ENCODE measurements at regions not wholly inside any gene's neighbourhood (a gene's known extent, or its start where the extent isn't known, plus 50 kb on each side); places are given as distances from the start of the nearest gene placed in this dataset.
"Not testable (repeated sequence)": the region's sequence is repeated elsewhere in the genome, so short reads cannot be mapped to it uniquely, and the experiment has no call there.

- no peak for DNase-seq (ENCODE audit: low spot score)
Observed at GRCh38 chr12:34606749-34607519, 584.6 kb downstream of the ALG10 start.

GRCh38 chr12:34607520-34608195 lies 585.4 kb downstream of the ALG10 start:
- DNase-seq (ENCODE audit: low spot score) = no peak

DNA sequence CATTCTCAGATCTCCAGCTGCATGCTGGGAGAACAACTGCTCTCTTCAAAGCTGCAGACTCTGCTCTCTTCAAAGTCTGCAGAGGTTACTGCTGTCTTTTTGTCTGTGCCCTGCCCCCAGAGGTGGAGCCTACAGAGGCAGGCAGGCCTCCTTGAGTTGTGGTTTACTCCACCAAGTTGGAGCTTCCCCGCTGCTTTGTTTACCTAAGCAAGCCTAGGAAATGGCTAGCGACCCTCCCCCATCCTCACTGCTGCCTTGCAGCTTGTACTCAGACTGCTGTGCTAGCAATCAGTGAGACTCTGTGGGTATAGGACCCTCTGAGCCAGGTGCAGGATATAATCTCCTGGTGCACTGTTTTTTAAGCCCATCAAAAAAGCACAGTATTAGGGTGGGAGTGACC lies 591.7 kb downstream of the ALG10 start:
- not testable (repeated sequence) for DNase-seq (ENCODE audit: low spot score)

DNA sequence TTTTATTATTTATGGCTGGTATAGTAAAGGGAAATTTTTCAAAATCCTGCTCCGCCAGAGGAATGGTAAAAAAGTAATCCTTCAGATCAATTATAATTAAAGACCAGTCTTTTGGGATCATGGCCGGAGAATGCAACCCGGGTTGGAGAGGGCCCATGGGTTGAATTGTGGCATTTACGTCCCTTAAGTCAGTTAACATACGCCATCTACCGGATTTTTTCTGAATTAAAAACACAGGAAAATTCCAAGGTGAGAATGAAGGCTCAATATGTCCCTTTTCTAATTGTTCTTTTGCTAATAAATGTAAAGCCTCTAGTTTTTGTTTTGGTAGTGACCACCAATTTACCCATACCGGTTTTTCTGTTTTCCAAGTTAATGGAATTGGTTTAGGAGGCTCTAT lies 602.8 kb downstream of the ALG10 start:
- peak; percentile 24 for DNase-seq (ENCODE audit: low spot score)

DNA sequence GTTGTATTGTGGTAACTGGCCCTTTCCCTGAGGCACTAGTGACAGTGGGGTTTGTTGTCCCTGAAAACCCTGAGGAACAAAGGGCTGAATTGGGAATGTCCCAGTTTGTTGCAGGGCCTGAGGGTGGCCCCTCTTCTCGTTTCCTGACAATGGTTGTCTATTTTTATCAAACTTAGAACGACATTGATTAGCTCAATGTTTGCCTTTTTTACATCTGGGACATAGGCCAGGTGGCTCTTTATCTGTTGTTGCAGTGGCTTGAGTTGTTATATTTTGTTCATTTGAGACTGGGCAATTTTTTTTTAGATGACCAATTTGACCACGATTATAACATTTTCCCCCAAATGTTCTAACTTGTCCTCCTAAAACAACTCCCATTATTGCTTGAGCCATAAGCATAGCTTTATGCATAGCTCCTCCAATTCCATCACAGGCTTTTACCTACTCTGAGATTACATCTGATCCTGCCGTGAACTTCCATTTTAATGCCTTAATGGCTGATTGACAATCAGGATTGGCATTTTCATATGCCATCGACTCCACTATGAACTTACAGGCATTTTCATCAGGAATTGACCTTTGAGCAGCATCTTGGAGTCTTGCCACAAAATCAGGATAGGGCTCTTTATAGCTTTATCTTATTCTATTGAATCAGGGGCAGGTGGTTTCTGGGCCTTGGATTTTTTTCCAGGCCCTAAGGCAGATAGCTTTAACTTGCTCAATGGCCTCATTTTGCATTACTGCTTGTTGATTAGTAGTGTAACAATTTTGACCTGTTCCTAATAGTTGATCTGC lies 604.3 kb downstream of the ALG10 start:
- DNase-seq (ENCODE audit: low spot score) = no peak

All from LoVo (cell line).